ENCODE measurements at regions not wholly inside any gene's neighbourhood (a gene's known extent, or its start where the extent isn't known, plus 50 kb on each side); places are given as distances from the start of the nearest gene placed in this dataset.

DNA sequence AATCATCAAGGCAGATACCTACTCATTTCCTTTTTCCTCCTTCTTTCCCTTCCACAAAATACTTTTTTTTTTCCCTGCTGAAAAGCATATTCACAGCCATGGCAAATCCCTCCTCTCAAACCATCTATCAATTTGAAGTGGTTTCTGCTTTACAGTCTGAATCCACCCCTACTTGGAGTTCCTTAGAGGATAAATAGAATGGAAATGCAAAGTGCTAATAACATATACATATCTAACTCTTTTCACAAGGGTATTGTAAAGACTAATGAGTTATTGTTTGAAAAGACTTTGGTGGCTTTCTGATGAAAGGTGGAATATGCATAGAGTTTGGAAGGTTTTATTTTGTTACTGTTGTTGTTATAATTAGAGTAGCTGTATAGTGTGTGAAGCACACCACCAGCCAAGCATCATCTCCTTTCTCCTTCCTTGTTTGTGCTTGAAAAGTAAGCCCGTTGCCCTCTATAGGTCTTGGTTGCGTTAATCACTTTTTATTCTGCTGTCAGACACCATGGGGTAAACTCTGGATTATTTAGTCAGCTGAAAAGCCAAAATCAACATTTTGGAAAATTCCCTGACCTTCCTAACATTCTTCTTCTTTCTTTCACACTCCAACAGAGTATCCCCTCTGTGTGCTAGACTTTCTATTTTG, 2126.9 kb upstream of the CELF4 start:
- DNase-seq: no peak

DNA sequence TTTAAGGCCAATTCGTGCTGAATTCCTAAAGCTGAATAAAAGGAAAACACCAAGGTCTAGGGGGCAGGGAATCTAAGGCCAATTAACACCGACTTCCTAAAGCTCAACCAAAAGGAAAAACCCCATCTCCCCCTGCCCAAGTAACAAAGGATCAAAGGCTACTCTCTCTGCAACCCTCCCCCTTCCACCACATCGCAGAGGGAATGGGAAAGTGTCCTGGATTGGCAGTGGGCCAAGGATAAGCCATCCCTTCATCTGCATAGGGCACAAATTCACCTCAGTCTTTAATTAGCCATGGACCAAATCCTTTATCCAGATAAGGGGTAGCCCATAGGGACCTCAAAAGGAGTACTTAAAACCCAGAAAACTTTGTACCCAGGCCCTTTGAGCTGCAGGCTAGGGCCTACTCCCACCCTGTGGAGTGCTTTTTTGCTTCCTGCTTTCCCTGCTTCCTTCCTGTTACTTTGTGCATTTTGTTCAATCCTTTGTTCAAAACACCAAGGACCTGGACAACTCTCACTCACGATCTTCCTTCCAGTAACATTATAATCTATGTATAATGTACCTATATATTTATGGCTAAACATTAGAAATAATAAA, 2119.8 kb upstream of the CELF4 start:
- no peak for DNase-seq

DNA sequence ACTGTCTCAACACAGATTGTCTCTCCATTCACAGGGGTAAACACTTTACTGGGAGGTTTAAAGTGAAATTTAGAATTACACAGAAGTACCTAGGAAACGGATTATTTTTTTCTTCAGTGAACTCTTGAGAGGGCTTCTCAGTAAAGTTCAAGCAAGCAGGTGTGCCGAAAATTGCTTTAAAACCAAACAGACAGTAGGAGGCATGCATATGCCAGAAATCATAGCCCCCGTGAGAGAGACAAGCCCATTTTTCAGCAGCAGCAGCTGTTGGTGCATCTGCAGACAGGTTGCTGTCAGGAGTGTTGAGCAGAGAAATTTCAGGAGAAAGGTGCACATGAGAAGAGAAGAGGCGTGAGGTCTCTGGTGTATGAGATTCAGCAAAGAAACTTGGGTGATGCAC, 2115.5 kb upstream of the CELF4 start:
- DNase-seq: no peak

DNA sequence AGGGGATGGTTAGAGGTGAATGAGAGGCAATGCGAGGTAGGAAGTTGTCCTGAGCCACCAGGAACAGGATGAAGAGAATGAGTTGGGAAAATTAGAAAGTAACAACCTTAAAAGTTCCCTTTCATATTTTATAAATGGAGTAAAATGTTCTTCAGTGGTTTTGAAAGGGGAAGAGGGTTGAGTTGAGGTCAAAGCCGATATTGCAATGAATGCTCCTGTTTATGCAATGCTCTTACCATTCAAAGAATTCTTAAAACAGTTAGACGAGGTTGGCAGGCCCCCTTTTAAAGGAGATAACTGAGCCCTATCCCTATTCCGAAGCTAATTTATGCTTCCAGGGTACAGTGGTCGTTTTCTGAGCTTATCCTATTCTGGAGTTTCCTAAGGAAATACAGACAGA, 2110.3 kb upstream of the CELF4 start:
- DNase-seq: peak; percentile 44

DNA sequence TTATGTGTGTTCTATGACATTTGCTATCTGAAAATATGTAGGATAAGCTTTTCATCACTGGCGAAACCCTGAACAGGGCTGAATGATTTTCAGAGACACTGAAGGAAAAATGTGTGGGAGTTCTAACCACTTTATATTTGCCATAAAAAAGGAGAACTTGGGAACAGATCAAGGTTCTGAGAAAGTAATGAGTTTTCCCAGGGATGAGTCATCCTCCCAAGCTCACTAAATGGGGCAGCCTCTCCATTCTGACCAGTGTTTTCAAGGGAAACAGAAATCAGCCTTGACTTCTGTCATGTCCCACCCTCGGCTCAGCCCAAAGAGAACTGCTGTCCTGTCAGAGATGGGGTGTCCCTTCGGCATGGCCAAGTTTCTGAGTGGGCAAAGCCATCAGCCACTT, 2109.8 kb upstream of the CELF4 start:
- no peak for DNase-seq

DNA sequence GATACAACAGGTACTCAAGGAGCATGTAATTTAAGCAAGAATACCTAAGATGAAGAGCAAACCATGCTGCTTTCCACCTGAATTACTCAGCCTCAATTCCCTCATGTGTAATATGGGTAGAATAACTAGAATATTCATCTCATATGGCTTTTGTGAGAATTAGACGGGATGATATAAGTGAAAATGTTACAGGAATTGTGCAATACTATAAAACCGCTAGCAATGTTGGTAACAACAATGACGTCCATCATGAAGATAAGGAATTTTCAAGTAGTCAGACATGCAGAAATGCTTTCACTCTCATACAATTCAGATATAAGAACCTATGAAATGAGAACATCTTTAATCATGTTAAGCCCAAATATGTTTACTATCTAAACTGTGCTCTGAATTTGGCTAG, 2106.6 kb upstream of the CELF4 start:
- no peak for DNase-seq

DNA sequence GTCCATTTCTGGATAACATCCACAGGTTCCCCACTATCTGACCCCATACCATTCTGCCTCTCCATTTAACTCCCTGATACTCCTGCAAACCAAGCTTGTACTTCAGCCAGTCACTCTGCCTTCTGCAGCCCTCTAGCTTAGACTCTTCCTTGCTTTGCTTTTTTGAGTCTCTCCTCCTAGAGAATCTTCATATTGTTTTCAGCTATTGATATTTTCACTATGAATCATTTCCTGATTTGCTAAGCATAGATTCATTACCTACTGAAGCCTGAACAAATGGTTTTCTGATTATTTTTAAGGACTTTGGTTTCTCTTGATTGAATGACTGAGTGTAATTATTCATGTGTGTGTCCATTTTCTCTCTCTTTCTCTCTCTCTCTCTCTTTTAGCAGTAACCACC, 2102.3 kb upstream of the CELF4 start:
- DNase-seq: no peak

DNA sequence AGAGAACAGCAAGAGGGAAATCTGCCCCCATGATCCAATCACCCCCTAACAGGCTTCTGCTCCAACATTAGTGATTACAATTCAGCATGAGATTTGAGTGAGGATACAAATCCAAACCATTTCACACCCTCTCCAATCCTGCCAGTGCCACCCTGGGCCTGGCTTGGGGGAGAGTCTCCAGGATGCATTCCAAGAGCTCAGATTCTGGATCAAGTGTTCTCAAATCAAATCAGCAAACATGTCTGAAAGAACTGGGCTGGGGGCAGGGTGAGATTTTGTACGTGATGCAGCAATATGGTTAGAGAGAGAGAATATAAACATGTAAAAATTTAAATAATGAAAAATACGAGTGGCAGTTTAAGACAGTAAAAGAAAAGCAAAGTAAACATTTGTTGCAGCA, 2100.9 kb upstream of the CELF4 start:
- no peak for DNase-seq

DNA sequence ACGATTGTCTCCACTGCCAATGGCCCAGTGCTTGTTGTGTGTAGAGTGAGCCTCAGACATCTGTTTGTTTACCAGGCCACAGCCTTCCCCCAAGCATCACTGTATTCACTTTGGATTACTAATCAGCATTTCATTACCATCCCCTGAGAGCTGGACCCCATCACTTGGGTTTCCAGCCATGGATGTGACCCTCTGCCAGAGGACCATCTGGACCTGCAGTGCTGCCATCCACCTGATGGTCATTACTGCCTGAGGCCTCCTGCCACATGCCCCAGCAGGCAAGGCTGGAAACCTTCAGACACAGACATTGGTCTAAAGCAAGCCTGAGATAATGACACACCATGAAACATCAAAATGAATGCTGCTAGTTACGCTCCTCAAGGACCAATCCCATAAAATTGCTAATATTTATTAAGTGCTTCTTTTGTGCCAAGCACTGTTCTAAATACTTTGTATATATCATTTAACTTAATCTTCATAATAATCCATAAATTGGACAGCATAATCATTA, 2096.3 kb upstream of the CELF4 start:
- no peak for DNase-seq

DNA sequence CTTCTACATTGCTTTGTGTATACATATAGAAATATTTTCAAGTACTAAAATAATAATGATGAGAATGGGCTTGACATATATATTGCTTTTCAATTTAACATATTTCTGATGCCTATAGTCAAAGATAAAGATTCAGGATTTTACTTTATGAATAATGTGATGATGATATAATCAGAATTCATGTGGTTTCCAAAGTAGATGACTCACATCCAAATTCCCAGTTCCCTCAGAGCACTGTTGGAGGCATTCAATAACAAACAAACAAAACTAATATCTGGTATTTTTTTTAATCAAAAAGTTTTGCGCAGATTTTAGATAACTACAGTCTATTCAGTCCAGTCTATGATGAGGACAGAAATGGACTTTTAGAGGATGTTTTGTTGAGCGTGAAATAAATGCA, 2094.5 kb upstream of the CELF4 start:
- no peak for DNase-seq

DNA sequence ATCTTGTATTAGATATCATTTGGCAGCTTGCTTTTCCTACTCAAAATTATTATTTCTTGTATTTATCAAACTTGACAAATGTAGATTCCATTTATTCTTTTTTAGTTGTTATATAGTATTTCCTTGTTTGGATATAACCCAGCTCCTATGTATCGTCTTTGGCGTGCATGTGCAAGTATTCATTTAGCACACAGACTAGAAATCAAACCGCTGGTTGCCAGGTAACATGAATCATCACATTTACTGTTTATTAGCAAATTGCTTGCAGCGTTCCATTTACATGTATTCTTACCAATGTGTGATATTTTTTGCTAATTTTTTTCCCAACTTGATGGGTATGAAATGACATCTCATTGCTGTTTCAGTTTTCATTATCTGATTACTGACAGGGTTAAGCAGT, 2089.7 kb upstream of the CELF4 start:
- no peak for DNase-seq

DNA sequence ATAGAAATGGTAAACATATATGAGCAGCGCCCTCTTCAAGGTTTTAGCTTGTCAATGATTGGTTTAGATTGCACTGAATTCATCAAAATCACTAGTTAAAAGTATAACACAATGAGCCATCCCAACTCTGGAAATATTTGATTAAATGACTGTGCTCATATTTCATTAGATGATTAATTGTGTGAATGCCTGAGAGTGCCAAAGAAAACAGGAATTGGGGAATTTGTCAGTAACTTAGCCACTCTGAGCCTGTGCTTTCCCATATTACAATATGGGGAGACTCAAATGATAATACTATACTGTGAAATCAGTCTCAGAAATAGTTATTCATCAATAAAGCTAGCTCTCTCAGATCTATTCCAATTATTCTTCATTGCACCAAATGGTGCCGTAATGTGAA, 2087.6 kb upstream of the CELF4 start:
- no peak for DNase-seq

DNA sequence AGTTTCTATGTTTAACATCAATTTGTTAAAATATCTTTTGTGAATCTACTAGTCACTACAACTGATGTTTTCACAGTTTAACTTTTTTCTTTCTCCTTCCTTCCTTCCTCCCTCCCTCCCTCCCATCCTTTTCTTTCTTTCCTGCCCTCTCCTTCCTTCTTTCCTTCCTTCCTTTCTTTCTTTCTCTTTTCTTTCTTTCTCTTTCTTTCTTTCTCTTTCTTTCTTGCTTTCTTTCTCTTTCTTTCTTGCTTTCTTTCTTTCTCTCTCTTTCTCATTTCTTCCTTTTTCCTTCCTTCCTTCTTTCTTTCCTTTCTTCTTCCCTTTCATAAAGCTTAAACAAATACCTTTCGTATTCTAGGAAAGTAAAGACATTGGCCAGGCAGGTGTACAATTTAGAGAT, 2083.0 kb upstream of the CELF4 start:
- DNase-seq: no peak

DNA sequence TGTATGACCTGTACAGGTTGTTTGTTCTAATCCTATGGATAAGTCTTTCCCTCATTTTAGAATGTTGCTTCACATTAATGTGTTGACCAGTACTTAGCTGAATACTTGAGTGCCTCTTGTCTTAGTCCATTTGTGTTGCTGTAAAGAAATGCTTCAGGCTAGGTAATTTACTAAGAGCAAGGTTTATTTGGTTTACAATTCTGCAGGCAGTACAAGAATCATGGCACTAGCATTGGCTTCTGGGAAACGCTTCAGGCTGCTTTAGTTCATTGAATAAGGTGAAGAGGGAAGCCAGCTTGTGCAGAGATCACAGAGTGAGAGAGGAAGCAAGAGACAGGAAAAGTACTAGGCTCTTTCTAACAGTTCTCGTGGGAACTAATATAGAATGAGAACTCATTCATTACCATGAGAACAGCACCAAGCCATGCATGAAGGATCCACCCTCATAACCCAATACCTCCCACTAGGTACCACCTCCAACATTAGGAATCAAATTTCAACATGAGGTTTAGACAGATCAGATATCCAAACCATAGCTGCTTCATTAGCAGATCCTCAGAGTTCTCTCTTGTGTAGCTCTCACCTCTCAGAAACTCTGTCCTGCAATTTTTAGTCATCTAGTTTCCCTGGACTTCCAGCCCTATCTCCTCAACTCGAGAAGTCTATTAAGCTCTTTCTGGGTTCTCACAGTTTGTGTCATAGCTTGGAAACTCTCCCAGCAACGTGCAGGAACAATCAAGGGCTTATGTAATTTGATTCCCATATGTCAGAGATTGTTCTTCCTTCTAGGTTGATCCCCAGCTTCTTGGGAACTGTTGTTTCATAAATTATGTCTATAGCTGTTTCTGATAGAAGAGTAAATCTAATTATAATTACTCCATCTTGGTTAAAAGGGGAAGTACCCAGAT, 2082.3 kb upstream of the CELF4 start:
- DNase-seq: no peak

DNA sequence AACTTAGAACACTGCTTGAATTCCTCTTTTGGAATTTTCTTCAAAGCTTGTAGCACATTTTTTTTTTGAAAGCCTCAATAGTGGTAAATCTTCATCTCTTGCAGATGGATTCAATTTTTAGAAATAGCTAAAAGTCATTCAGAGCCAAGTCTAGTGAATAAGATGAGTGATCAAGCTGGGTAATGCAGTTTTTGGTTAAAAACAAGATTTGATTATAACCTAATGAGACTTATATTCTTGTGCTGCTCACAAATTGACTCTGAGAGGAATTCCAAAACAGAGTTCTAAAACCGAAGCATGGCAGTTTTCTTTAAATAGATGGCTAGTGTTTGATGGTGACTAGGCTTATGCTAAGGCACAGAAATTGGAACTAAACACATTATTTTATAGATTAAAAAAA, 2072.6 kb upstream of the CELF4 start:
- DNase-seq: no peak

DNA sequence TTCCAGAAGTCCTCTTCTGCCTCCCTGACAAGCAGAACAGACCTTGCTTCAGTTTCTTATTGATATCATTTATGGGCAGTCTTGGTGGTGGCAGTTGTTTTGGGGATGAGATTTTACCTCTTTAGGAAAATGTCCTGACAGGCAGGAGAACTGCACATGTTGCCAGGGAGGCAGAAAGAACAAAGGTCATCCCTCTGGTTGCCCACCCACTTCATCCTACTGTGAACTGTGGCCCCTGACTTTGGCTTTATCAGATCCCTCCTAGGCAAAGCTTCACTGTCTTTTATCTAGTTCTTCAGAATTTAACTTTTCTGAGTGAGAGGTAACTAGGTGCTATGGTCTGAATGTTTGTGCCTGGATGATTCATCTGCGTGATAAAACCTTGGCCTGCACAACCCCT, 2071.3 kb upstream of the CELF4 start:
- DNase-seq: no peak

DNA sequence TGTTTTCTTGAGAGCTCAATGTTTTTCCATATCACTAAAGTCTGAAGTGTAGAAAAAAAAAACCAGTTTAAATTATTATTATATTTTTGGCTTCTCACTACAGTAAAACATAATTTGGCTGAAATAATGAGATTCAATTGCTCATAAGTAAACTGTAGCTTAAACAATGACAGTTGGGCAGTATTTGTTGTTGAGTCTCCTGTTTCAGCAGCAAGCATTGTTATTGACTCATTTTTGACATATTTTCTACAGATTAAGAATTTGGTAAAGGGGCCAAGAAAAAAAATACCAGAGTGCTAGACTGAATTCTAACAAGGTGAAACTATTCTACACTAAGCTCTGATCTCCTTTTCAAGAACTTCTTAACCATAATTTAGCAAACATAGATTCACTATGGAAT, 2070.4 kb upstream of the CELF4 start:
- no peak for DNase-seq

DNA sequence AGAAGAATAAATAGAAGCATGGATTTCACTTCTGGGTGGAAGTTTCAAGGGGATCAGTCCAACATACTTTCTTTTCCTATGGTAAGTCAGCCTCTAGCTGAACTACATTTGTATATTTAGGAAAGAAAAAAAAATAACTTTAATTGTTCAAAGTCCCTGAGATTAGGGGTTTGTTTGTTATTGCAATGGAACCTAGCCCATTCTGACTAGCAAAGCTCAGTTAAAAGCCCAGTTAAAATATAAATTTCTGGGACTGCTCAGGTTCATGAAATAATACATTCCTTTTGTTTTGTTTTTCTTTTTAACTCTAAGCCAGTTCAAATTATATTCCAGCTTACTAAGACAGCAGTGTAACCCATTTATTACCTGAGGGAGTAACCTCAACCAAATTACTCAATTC, 2069.6 kb upstream of the CELF4 start:
- DNase-seq: no peak

DNA sequence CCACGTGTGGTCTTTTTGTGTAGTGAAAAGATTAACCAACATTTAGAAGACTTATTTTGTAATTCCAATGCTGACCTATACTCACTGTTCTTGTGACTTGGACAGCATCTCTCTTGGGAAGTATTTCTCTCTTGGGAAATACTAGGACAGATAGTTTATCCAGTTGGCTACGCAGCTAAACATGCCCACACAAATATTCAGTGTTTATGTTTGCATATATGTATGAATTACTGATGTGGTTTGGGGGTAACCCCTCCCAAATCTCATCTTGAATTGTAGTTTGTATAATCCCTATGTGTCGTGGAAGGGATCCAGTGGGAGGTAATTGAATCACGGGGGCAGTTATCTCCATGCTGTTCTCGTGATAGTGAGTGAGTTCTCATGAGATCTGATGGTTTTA, 2062.3 kb upstream of the CELF4 start:
- DNase-seq: no peak

DNA sequence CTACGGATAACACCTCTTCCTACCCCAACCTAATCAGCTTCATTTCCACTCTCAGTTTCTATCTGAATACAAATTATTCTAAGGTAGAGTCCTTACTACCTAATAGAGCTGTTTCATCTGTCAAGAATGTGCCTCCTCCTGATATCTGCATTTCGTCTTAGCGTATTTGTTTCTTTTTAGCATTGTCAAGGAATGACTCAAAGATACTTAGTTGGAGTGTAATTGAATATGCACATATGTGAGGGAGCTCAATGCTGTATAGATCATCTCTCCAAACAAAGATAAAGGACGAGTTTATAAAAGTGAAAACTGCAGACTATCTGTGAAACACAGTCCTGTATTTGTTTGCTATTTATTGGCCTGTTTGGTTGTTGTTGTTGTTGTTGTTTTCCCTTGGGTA, 2059.4 kb upstream of the CELF4 start:
- DNase-seq: no peak

DNA sequence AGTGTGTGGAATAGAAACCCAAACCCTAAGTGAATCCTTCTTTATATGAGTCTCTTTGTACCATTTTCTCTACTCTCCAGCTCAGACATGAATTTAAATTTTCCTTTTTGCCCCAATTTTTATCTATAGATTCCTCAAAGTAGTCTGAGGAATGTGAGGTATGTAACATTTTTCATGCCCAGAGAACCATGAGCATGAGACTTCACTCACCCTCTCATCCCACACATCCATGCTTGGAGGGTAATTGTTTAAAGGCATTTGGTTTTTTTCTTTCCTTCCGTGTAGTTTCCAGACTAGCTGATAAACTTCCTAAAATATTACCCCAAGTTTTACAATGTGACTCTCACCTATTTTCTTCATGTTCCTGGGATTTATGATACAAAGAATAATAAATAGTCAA, 2056.8 kb upstream of the CELF4 start:
- no peak for DNase-seq

DNA sequence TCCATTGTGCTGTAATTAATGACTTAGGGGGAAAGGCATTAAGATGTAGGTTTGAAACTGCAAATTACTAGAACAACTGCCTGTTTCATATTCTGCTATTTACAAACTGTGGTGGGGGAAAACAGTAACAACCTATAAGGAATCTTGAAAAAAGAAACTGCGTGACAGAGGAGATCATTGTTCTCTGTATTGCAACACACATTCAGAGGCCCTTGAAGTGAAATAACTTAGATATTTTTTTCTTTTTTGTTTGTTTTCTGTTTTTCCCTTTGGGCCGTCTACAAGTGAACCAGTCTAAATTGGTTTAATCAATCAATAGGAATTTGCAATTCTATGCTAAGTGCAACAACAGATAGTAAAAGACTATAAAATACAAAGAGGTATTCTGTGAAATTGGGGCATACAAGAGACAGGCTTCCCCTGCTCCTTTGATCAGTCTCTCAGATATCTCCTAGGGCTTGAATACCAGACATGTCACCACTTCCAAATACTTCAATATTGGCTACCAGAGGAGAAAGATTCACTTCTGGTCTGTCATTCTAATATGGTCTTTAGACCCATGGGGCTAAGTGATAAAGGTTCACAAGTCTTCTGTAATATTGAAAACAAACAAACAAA, 2055.1 kb upstream of the CELF4 start:
- no peak for DNase-seq

DNA sequence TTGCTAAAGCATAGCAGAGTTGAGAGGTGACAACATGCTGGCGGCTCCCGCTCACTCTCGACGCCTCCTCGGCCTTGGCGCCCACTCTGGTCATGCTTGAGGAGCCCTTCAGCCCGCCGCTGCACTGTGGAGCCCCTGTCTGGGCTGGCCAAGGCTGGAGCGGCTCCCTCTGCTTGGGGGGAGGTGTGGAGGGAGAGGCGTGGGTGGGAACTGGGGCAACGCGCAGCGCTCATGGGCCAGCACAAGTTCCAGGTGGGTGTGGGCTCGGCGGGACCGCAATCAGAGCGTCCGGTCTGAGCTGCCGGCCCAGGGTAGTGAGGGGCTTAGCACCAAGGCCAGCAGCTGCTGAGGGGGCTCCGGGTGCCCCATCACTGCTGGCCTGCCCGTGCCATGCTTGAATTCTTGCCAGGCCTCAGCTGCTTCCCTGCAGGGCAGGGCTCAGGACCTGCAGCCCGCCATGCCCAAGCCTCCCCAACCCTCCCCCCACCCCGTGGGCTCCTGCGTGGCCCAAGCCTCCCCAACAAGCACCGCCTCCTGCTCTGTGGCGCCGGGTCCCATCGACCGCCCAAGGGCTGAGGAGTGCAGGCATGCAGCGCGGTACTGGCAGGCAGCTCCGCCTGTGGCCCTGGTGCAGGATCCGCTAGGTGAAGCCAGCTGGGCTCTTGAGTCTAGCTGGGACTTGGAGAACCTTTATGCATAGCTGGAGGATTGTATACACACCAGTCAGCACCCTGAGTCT, 2052.8 kb upstream of the CELF4 start:
- DNase-seq: no peak
